Transverse colon (tissue), 4 donors: ENCODE measurements at regions not wholly inside any gene's neighbourhood (a gene's known extent, or its start where the extent isn't known, plus 50 kb on each side); places are given as distances from the start of the nearest gene placed in this dataset.

Source experiments
- CTCF ChIP-seq, 5 experiments: fragments of 200-600 bp in 3 of 5; fragments of 450-650 bp in 2 of 5; sonication (generic) in 3 of 5; IDR thresholded peaks; 1 replicate in 2 of 5; 2 replicates in 3 of 5; pipeline ENCODE4 v1.5.1; 2016 to 2017; ENCODE audit warnings: antibody characterized with exemption in 5 of 5, inconsistent platforms in 3 of 5, mild to moderate bottlenecking in 2 of 5, moderate library complexity in 1 of 5
- EP300 ChIP-seq: sonication (generic); formaldehyde crosslinking; IDR thresholded peaks from one replicate; pipeline ENCODE4 v1.6.1; 2017; ENCODE audit warnings: antibody characterized with exemption, low read depth
- POLR2A ChIP-seq: fragments of 450-650 bp; IDR thresholded peaks from one replicate; pipeline ENCODE4 v1.6.1; 2016; ENCODE audit warnings: antibody characterized with exemption, mild to moderate bottlenecking, moderate library complexity
- POLR2AphosphoS5 ChIP-seq, 3 donors: sonication (generic); formaldehyde crosslinking; IDR thresholded peaks; one replicate each; pipeline ENCODE4 v1.6.1; 2016; ENCODE audit warnings: antibody characterized with exemption in 3 of 3

GRCh38 chr1:79262745-79263258, 256.3 kb upstream of the ADGRL4 start:
- no peak for TF ChIP-seq CTCF (IDR thresholded peaks at IDR 0.05)
- TF ChIP-seq POLR2A, result no peak
- TF ChIP-seq POLR2AphosphoS5 (IDR thresholded peaks at IDR 0.05), result no peak
- no peak for TF ChIP-seq EP300
